Endothelial cell of umbilical vein (primary cell): ENCODE measurements at regions not wholly inside any gene's neighbourhood (a gene's known extent, or its start where the extent isn't known, plus 50 kb on each side); places are given as distances from the start of the nearest gene placed in this dataset.

Source experiments
- BruUV-seq: library from RNA; stranded (reverse); fragments of 400-500 nt; replicated peaks from 2 replicates; lab custom pipeline; 2021; lab: Mats Ljungman, UMichigan
- CTCF ChIA-PET: fragments of 300-600, 350-600 bp; sonication (Branson Sonifier 250); formaldehyde crosslinking; loops from one replicate; lab custom pipeline; 2021; ENCODE audit warnings: antibody characterized with exemption, inconsistent platforms; lab: Charles Lee
- POLR2A ChIA-PET: fragments of 300-600, 350-600 bp; sonication (Branson Sonifier 250); formaldehyde crosslinking; loops from one replicate; lab custom pipeline; 2021; ENCODE audit warnings: antibody characterized with exemption, inconsistent platforms; lab: Charles Lee
- DNase-seq: peaks from one replicate; pipeline ENCODE4 v3.0.0-alpha.2; 2011; ENCODE audit warnings: low read depth, low spot score
- FAIRE-seq: peaks from 2 replicates; lab custom pipeline; 2011; peaks lifted over from hg19 to GRCh38; lab: Jason Lieb, UNC
- H2AFZ ChIP-seq: 2 replicates; pipeline ENCODE4 v1.6.0; 2012; ENCODE audit warnings: low read depth, low read length, control low read depth, inconsistent platforms
- H3K27ac ChIP-seq: 2 replicates; pipeline ENCODE4 v1.5.1; 2011; ENCODE audit warnings: low read depth, mild to moderate bottlenecking, control low read depth, low read length, moderate library complexity; ENCODE audit not compliant: insufficient read depth
- H3K27me3 ChIP-seq, 2 experiments: 2 replicates each; pipeline versions ENCODE4 v1.6.0 to v1.6.1; 2011; ENCODE audit warnings: low read length in 2 of 2, mixed read lengths in 1 of 2; ENCODE audit not compliant: control insufficient read depth in 2 of 2, insufficient read depth in 2 of 2
- H3K36me3 ChIP-seq, 2 experiments: 2 replicates in 1 of 2; 3 replicates in 1 of 2; pipeline ENCODE4 v1.5.1; 2011; ENCODE audit warnings: low read length in 2 of 2, mild to moderate bottlenecking in 1 of 2, moderate library complexity in 1 of 2; ENCODE audit not compliant: control insufficient read depth in 2 of 2, insufficient read depth in 2 of 2; ENCODE audit errors: extremely low read depth in 1 of 2
- H3K4me1 ChIP-seq: 3 replicates; pipeline ENCODE4 v1.5.1; 2011; ENCODE audit warnings: mild to moderate bottlenecking, low read length; ENCODE audit not compliant: control insufficient read depth, insufficient read depth; ENCODE audit errors: extremely low read depth
- H3K4me2 ChIP-seq: 2 replicates; pipeline ENCODE4 v1.6.1; 2011; ENCODE audit warnings: low read length, control low read depth, mixed read lengths; ENCODE audit not compliant: insufficient read depth
- H3K4me3 ChIP-seq, 3 experiments: fragments of 200-600 bp in 1 of 3; sonication (generic), shearing (Covaris generic) in 1 of 3; replicated peaks in 1 of 3; 2 replicates each; pipeline ENCODE4 v1.5.1; 2011 to 2016; ENCODE audit warnings: control low read depth in 3 of 3, low read length in 3 of 3, mild to moderate bottlenecking in 2 of 3, inconsistent platforms in 1 of 3, low read depth in 1 of 3, moderate library complexity in 1 of 3; ENCODE audit not compliant: insufficient read depth in 1 of 3
- H3K79me2 ChIP-seq: 2 replicates; pipeline ENCODE4 v1.6.0; 2012; ENCODE audit warnings: low read length, inconsistent platforms; ENCODE audit not compliant: control insufficient read depth, insufficient read depth
- H3K9ac ChIP-seq: replicated peaks from 2 replicates; pipeline ENCODE3; 2011; ENCODE audit warnings: low read length, control low read depth; ENCODE audit not compliant: insufficient read depth; ENCODE audit errors: extremely low read depth
- H3K9me1 ChIP-seq: replicated peaks from 3 replicates; pipeline ENCODE4 v1.6.0; 2011; ENCODE audit warnings: mild to moderate bottlenecking, low read length; ENCODE audit not compliant: control insufficient read depth, insufficient read depth; ENCODE audit errors: extremely low read depth
- H3K9me3 ChIP-seq: replicated peaks from 2 replicates; pipeline ENCODE4 v1.5.1; 2012; ENCODE audit warnings: low read length, inconsistent platforms; ENCODE audit not compliant: control insufficient read depth, insufficient read depth
- H4K20me1 ChIP-seq: replicated peaks from 2 replicates; pipeline ENCODE3; 2011; ENCODE audit warnings: mild to moderate bottlenecking, low read length; ENCODE audit not compliant: control insufficient read depth, insufficient read depth; ENCODE audit errors: extremely low read depth
- CTCF ChIP-seq, 2 donors: IDR thresholded peaks; 1 replicate in 1 of 2; 2 replicates in 1 of 2; pipeline ENCODE4 v1.5.1; 2011; ENCODE audit warnings: low read length in 2 of 2, mild to moderate bottlenecking in 2 of 2, moderate library complexity in 2 of 2, control low read depth in 1 of 2, inconsistent platforms in 1 of 2, low read depth in 1 of 2; ENCODE audit not compliant: insufficient read depth in 1 of 2; ENCODE audit errors: extremely low read depth in 1 of 2
- EZH2 ChIP-seq: IDR thresholded peaks from 2 replicates; pipeline ENCODE4 v1.6.1; 2012; ENCODE audit warnings: borderline replicate concordance, low read depth, mild to moderate bottlenecking, moderate library complexity, low read length, inconsistent platforms; ENCODE audit not compliant: severe bottlenecking
- FOS ChIP-seq: IDR thresholded peaks from 2 replicates; pipeline ENCODE4 v1.6.1; 2011; ENCODE audit warnings: mild to moderate bottlenecking, low read length, moderate library complexity, borderline replicate concordance; ENCODE audit not compliant: insufficient read depth
- GATA2 ChIP-seq: IDR thresholded peaks from 2 replicates; pipeline ENCODE4 v1.7.0; 2011; ENCODE audit warnings: low read depth, mild to moderate bottlenecking, moderate library complexity, mixed read lengths, low read length; ENCODE audit not compliant: insufficient read length, insufficient read depth
- JUN ChIP-seq: IDR thresholded peaks from 2 replicates; pipeline ENCODE4 v1.6.1; 2011; ENCODE audit warnings: borderline replicate concordance, low read depth; ENCODE audit not compliant: insufficient read length, insufficient read depth
- MAX ChIP-seq: IDR thresholded peaks from 2 replicates; pipeline ENCODE4 v1.6.1; 2011; ENCODE audit not compliant: insufficient read depth, insufficient read length
- MYC ChIP-seq: IDR thresholded peaks from one replicate; pipeline ENCODE4 v1.6.1; 2011; ENCODE audit warnings: mild to moderate bottlenecking, low read depth, low read length
- POLR2A ChIP-seq: IDR thresholded peaks from 2 replicates; pipeline ENCODE4 v1.6.1; 2012; ENCODE audit warnings: low read depth, mild to moderate bottlenecking, control low read depth, low read length
- POLR2AphosphoS5 ChIP-seq: IDR thresholded peaks from 2 replicates; pipeline ENCODE4 v1.6.1; 2012; ENCODE audit warnings: low read depth, mild to moderate bottlenecking, control low read depth, low read length, moderate library complexity; ENCODE audit not compliant: insufficient read depth
- dilution Hi-C: fragments of 300-500 bp; cut with MboI; formaldehyde crosslinking; loops from one replicate; pipeline ENCODE4 v1.15.0; 2019; ENCODE audit warnings: low sequenced_read_pairs; ENCODE audit not compliant: extremely low pct_ligation_motif_present
- intact Hi-C: fragments of 100-400 bp; cut with micrococcal nuclease; formaldehyde crosslinking; loops from one replicate; pipeline ENCODE4 v1.10.0; 2022

GRCh38 chr4:14708574-14708973 lies 293.7 kb upstream of the CPEB2 start:
- TF ChIP-seq POLR2A (no peak), FOS (no peak), POLR2AphosphoS5 (no peak), JUN (no peak), EZH2 (no peak), MAX (no peak), GATA2 (no peak), CTCF (IDR thresholded peaks at IDR 0.05; ENCODE audit: extremely low read depth in 1 of 2, insufficient read depth in 1 of 2, low read depth in 1 of 2, low read length in 2 of 2) (no peak), MYC (no peak)
- CTCF ChIA-PET, result no interaction called here
- Histone ChIP-seq H3K4me2 (no peak overlapping the region), H4K20me1 (no peaks in the 10 kb centered on the region), H2AFZ (no peak overlapping the region), H3K27ac (no peak overlapping the region), H3K9me1 (no peaks in the 10 kb centered on the region), H3K4me3 (no peak overlapping the region), H3K9me3 (no peaks in the 10 kb centered on the region), H3K9ac (no peak overlapping the region), H3K27me3 (no peaks in the 10 kb centered on the region), H3K36me3 (no peaks in the 10 kb centered on the region), H3K79me2 (no peaks in the 10 kb centered on the region), H3K4me1 (no peaks in the 10 kb centered on the region)
- DNase-seq, result no peak
- POLR2A ChIA-PET, result no interaction called here
- intact Hi-C loops (no loop called here), dilution Hi-C loops (no loop called here)
- no peak for FAIRE-seq
- BruUV-seq, result no TSS peak
